Liver (tissue), 3 donors: ENCODE measurements at regions not wholly inside any gene's neighbourhood (a gene's known extent, or its start where the extent isn't known, plus 50 kb on each side); places are given as distances from the start of the nearest gene placed in this dataset.

Experiments
- FOXA1 ChIP-seq: IDR thresholded peaks from 2 replicates; pipeline ENCODE4 v1.6.1; 2016; ENCODE audit warnings: antibody characterized with exemption
- GABPA ChIP-seq, 2 donors: IDR thresholded peaks in 1 of 2; conservative IDR thresholded peaks in 1 of 2; 2 replicates each; pipeline ENCODE4 v1.6.1; 2016; ENCODE audit warnings: antibody characterized with exemption in 2 of 2, mild to moderate bottlenecking in 1 of 2, moderate library complexity in 1 of 2
- HNF4G ChIP-seq: IDR thresholded peaks from 2 replicates; pipeline ENCODE4 v1.6.1; 2016; ENCODE audit warnings: antibody characterized with exemption
- RAD21 ChIP-seq, 2 donors: IDR thresholded peaks; 2 replicates each; pipeline ENCODE4 v1.6.1; 2016; ENCODE audit warnings: antibody characterized with exemption in 2 of 2, mild to moderate bottlenecking in 2 of 2
- REST ChIP-seq: IDR thresholded peaks from 2 replicates; pipeline ENCODE4 v1.6.1; 2016; ENCODE audit warnings: antibody characterized with exemption, mild to moderate bottlenecking
- RXRA ChIP-seq, 2 donors: IDR thresholded peaks; 2 replicates each; pipeline ENCODE4 v1.6.1; 2017 to 2018; ENCODE audit warnings: antibody characterized with exemption in 2 of 2, mild to moderate bottlenecking in 1 of 2
- SP1 ChIP-seq: IDR thresholded peaks from 2 replicates; pipeline ENCODE4 v1.6.1; 2018; ENCODE audit warnings: antibody characterized with exemption, mild to moderate bottlenecking
- TAF1 ChIP-seq: conservative IDR thresholded peaks from 2 replicates; pipeline ENCODE4 v1.6.1; 2016; ENCODE audit warnings: antibody characterized with exemption, mild to moderate bottlenecking
- TF ChIP-seq, protein P1 (sequence below): fragments of 150-350 bp; IDR thresholded peaks from 2 replicates; pipeline ENCODE4 v1.5.1; 2017; ENCODE audit warnings: improper control_type of control experiment, low read depth, low read length; ENCODE audit not compliant: missing input control
- TF ChIP-seq, protein P2 (sequence below): IDR thresholded peaks from 2 replicates; pipeline ENCODE4 v1.6.1; 2016; ENCODE audit warnings: antibody characterized with exemption
- donor health status: healthy.
- donor health status: healthy.

DNA sequence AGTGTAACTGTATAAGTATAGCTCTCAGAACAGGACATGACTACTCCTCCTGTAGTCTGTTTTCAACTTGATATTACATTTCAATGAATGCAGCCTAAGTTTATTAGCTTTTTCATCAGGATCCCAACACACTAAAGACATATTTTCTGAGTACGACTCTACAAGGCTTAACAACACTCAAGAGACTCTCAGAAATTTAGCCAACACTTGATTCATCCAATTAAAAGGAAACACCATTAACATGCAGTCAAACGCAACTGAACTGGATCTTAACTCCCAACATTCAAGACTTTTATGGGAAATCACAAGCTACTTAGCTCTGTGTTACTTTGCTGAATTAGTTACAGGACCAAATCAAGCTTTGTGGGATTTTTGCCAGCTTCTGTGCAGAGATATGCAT, 65.2 kb upstream of the SGIP1 start:
- TF ChIP-seq, protein P1, sequence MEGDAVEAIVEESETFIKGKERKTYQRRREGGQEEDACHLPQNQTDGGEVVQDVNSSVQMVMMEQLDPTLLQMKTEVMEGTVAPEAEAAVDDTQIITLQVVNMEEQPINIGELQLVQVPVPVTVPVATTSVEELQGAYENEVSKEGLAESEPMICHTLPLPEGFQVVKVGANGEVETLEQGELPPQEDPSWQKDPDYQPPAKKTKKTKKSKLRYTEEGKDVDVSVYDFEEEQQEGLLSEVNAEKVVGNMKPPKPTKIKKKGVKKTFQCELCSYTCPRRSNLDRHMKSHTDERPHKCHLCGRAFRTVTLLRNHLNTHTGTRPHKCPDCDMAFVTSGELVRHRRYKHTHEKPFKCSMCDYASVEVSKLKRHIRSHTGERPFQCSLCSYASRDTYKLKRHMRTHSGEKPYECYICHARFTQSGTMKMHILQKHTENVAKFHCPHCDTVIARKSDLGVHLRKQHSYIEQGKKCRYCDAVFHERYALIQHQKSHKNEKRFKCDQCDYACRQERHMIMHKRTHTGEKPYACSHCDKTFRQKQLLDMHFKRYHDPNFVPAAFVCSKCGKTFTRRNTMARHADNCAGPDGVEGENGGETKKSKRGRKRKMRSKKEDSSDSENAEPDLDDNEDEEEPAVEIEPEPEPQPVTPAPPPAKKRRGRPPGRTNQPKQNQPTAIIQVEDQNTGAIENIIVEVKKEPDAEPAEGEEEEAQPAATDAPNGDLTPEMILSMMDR = no peak
- TF ChIP-seq HNF4G (no peak), RXRA (IDR thresholded peaks at IDR 0.05) (no peak), RAD21 (IDR thresholded peaks at IDR 0.05) (no peak), TAF1 (no peak), SP1 (no peak), REST (no peak), FOXA1 (no peak), GABPA (IDR thresholded peaks at IDR 0.05 in 1 of 2, conservative IDR thresholded peaks at IDR 0.05 in 1 of 2) (no peak)
- TF ChIP-seq, protein P2, sequence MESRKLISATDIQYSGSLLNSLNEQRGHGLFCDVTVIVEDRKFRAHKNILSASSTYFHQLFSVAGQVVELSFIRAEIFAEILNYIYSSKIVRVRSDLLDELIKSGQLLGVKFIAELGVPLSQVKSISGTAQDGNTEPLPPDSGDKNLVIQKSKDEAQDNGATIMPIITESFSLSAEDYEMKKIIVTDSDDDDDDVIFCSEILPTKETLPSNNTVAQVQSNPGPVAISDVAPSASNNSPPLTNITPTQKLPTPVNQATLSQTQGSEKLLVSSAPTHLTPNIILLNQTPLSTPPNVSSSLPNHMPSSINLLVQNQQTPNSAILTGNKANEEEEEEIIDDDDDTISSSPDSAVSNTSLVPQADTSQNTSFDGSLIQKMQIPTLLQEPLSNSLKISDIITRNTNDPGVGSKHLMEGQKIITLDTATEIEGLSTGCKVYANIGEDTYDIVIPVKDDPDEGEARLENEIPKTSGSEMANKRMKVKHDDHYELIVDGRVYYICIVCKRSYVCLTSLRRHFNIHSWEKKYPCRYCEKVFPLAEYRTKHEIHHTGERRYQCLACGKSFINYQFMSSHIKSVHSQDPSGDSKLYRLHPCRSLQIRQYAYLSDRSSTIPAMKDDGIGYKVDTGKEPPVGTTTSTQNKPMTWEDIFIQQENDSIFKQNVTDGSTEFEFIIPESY = no peak
